IPS-NIHi7 (cell line): ENCODE measurements at regions not wholly inside any gene's neighbourhood (a gene's known extent, or its start where the extent isn't known, plus 50 kb on each side); places are given as distances from the start of the nearest gene placed in this dataset.
"Not testable (repeated sequence)": the region's sequence is repeated elsewhere in the genome, so short reads cannot be mapped to it uniquely, and the experiment has no call there.

Experiments
- DNase-seq: peaks from one replicate; pipeline ENCODE4 v3.0.0; 2012; ENCODE audit warnings: mixed read lengths; ENCODE audit errors: extremely low spot score

- peak; percentile 71 for DNase-seq
Measured at GRCh38 chr20:48405909-48406308, 421.9 kb downstream of the PREX1 start.

GRCh38 chr20:48404598-48404997 is 423.2 kb downstream of the PREX1 start:
- no peak for DNase-seq

- no peak for DNase-seq
Measured at GRCh38 chr20:48403167-48403761, 424.5 kb downstream of the PREX1 start.

GRCh38 chr20:48401359-48401758 is 426.4 kb downstream of the PREX1 start:
- no peak for DNase-seq

GRCh38 chr20:48400009-48400408 is 427.8 kb downstream of the PREX1 start:
- DNase-seq, result no peak

GRCh38 chr20:48398506-48399449 is 429.0 kb downstream of the PREX1 start:
- no peak for DNase-seq

- DNase-seq, result not testable (repeated sequence)
Measured at GRCh38 chr20:48396981-48397861, 430.6 kb downstream of the PREX1 start.

GRCh38 chr20:48395816-48396546 is 431.8 kb downstream of the PREX1 start:
- DNase-seq, result no peak

GRCh38 chr20:48394415-48395081 is 433.3 kb downstream of the PREX1 start:
- DNase-seq, result no peak

- DNase-seq, result no peak
Measured at GRCh38 chr20:48393737-48394314, 434.0 kb downstream of the PREX1 start.

GRCh38 chr20:48393311-48393685 is 434.5 kb downstream of the PREX1 start:
- DNase-seq, result no peak

GRCh38 chr20:48392407-48393310 is 435.1 kb downstream of the PREX1 start:
- no peak for DNase-seq

- no peak for DNase-seq
Measured at GRCh38 chr20:48390981-48391380, 436.8 kb downstream of the PREX1 start.

- DNase-seq, result no peak
Measured at GRCh38 chr20:48387675-48388074, 440.1 kb downstream of the PREX1 start.

- DNase-seq, result no peak
Measured at GRCh38 chr20:48385527-48385926, 442.3 kb downstream of the PREX1 start.

GRCh38 chr20:48385114-48385513 is 442.7 kb downstream of the PREX1 start:
- DNase-seq, result no peak

- DNase-seq, result peak; percentile 89
Measured at GRCh38 chr20:48384147-48384818, 443.5 kb downstream of the PREX1 start.

GRCh38 chr20:48383252-48383651 is 444.5 kb downstream of the PREX1 start:
- no peak for DNase-seq

GRCh38 chr20:48382304-48382703 is 445.5 kb downstream of the PREX1 start:
- DNase-seq, result no peak
